ENCODE measurements at regions not wholly inside any gene's neighbourhood (a gene's known extent, or its start where the extent isn't known, plus 50 kb on each side); places are given as distances from the start of the nearest gene placed in this dataset.

GRCh38 chr2:35301369-35301768 lies 1054.2 kb upstream of the CRIM1 start:
- Histone ChIP-seq H3K9me3 (no peaks in the 10 kb centered on the region), H3K27ac (no peak overlapping the region), H3K27me3 (replicated peaks; ENCODE audit: insufficient read depth) (no peaks in the 10 kb centered on the region), H3K4me3 (no peak overlapping the region), H3K4me1 (replicated peaks) (no peaks in the 10 kb centered on the region), H3K36me3 (no peaks in the 10 kb centered on the region)
- no peak for DNase-seq (ENCODE audit: low spot score)
- WGBS = 83% methylated on average over 1 of the region's 1 CpG
- TF ChIP-seq CTCF (IDR thresholded peaks at IDR 0.05) = no peak
- no peak for TF ChIP-seq POLR2AphosphoS5 (IDR thresholded peaks at IDR 0.05)
- TF ChIP-seq POLR2A (IDR thresholded peaks at IDR 0.05) = no peak
- intact Hi-C loops (cut with DNase I) = no loop called here

- Histone ChIP-seq H3K4me3 (no peak overlapping the region), H3K36me3 (no peaks in the 10 kb centered on the region), H3K27ac (no peak overlapping the region), H3K9me3 (no peaks in the 10 kb centered on the region), H3K27me3 (replicated peaks; ENCODE audit: insufficient read depth) (no peaks in the 10 kb centered on the region), H3K4me1 (replicated peaks) (no peaks in the 10 kb centered on the region)
- TF ChIP-seq POLR2A (IDR thresholded peaks at IDR 0.05) = no peak
- TF ChIP-seq POLR2AphosphoS5 (IDR thresholded peaks at IDR 0.05) = no peak
- no peak for TF ChIP-seq CTCF (IDR thresholded peaks at IDR 0.05)
- peak; percentile 16 for DNase-seq (ENCODE audit: low spot score)
- WGBS = 21% methylated on average over 4 of the region's 4 CpGs
- intact Hi-C loops (cut with DNase I) = no loop called here
Observed at GRCh38 chr2:35298493-35298892, 1057.1 kb upstream of the CRIM1 start.

- Histone ChIP-seq H3K36me3 (no peaks in the 10 kb centered on the region), H3K27ac (no peak overlapping the region), H3K27me3 (replicated peaks; ENCODE audit: insufficient read depth) (no peaks in the 10 kb centered on the region), H3K4me1 (replicated peaks) (no peaks in the 10 kb centered on the region), H3K4me3 (no peak overlapping the region), H3K9me3 (no peaks in the 10 kb centered on the region)
- no peak for DNase-seq (ENCODE audit: low spot score)
- intact Hi-C loops (cut with DNase I) = no loop called here
- TF ChIP-seq POLR2AphosphoS5 (IDR thresholded peaks at IDR 0.05) = no peak
- no peak for TF ChIP-seq POLR2A (IDR thresholded peaks at IDR 0.05)
- TF ChIP-seq CTCF (IDR thresholded peaks at IDR 0.05) = no peak
- 83% methylated on average over 4 of the region's 4 CpGs for WGBS
Observed at GRCh38 chr2:35297403-35297802, 1058.2 kb upstream of the CRIM1 start.

GRCh38 chr2:35294636-35295263 lies 1060.8 kb upstream of the CRIM1 start:
- Histone ChIP-seq H3K4me1 (replicated peaks) (no peaks in the 10 kb centered on the region), H3K4me3 (no peak overlapping the region), H3K27ac (no peak overlapping the region), H3K27me3 (replicated peaks; ENCODE audit: insufficient read depth) (no peaks in the 10 kb centered on the region), H3K9me3 (no peaks in the 10 kb centered on the region), H3K36me3 (no peaks in the 10 kb centered on the region)
- WGBS = 44% methylated on average over 7 of the region's 7 CpGs
- TF ChIP-seq POLR2A (IDR thresholded peaks at IDR 0.05) (no peak), CTCF (IDR thresholded peaks at IDR 0.05) (no peak), POLR2AphosphoS5 (IDR thresholded peaks at IDR 0.05) (peak; percentile 38)
- no peak for DNase-seq (ENCODE audit: low spot score)
- intact Hi-C loops (cut with DNase I) = no loop called here

GRCh38 chr2:35293261-35293660 lies 1062.3 kb upstream of the CRIM1 start:
- no peak for DNase-seq (ENCODE audit: low spot score)
- Histone ChIP-seq H3K27ac (no peak overlapping the region), H3K4me1 (replicated peaks) (no peaks in the 10 kb centered on the region), H3K4me3 (no peak overlapping the region), H3K27me3 (replicated peaks; ENCODE audit: insufficient read depth) (no peaks in the 10 kb centered on the region), H3K36me3 (no peaks in the 10 kb centered on the region), H3K9me3 (no peaks in the 10 kb centered on the region)
- TF ChIP-seq POLR2A (IDR thresholded peaks at IDR 0.05) = no peak
- WGBS = 71% methylated on average over 2 of the region's 2 CpGs
- intact Hi-C loops (cut with DNase I) = no loop called here

Data from prostate gland (tissue), 2 donors.